ENCODE measurements at regions not wholly inside any gene's neighbourhood (a gene's known extent, or its start where the extent isn't known, plus 50 kb on each side); places are given as distances from the start of the nearest gene placed in this dataset.

GRCh38 chr3:174786825-174787224, 72.3 kb upstream of the NAALADL2 start:
- Histone ChIP-seq H3K27ac (no peak overlapping the region), H3K4me3 (no peak overlapping the region), H3K27me3 (no peaks in the 10 kb centered on the region), H3K4me1 (no peaks in the 10 kb centered on the region), H3K36me3 (no peaks in the 10 kb centered on the region), H3K9me3 (no peaks in the 10 kb centered on the region)
- no peak for TF ChIP-seq POLR2A (IDR thresholded peaks at IDR 0.05)
- no peak for DNase-seq (ENCODE audit: low spot score in 2 of 2)
- intact Hi-C loops (cut with DNase I; ENCODE audit: low total_unique reads), result no loop called here

- H3K36me3 ChIP-seq, result no peaks in the 10 kb centered on the region
- no peak overlapping the region for H3K27ac ChIP-seq
- no peak overlapping the region for H3K4me3 ChIP-seq
- DNase-seq (ENCODE audit: low spot score in 2 of 2), result no peak
- TF ChIP-seq CTCF (IDR thresholded peaks at IDR 0.05), result no peak
- TF ChIP-seq POLR2AphosphoS5 (IDR thresholded peaks at IDR 0.05), result no peak
- no peak for TF ChIP-seq POLR2A (IDR thresholded peaks at IDR 0.05)
- no peaks in the 10 kb centered on the region for H3K9me3 ChIP-seq
- H3K4me1 ChIP-seq, result no peaks in the 10 kb centered on the region
- no peaks in the 10 kb centered on the region for H3K27me3 ChIP-seq
- intact Hi-C loops (cut with DNase I; ENCODE audit: low total_unique reads), result no loop called here
Observed at GRCh38 chr3:174791161-174791560, 68.0 kb upstream of the NAALADL2 start.

GRCh38 chr3:174792864-174793263, 66.3 kb upstream of the NAALADL2 start:
- Histone ChIP-seq H3K27ac (no peak overlapping the region), H3K4me1 (no peaks in the 10 kb centered on the region), H3K36me3 (no peaks in the 10 kb centered on the region), H3K27me3 (no peaks in the 10 kb centered on the region), H3K4me3 (no peak overlapping the region), H3K9me3 (no peaks in the 10 kb centered on the region)
- no peak for TF ChIP-seq POLR2AphosphoS5 (IDR thresholded peaks at IDR 0.05)
- no peak for TF ChIP-seq POLR2A (IDR thresholded peaks at IDR 0.05)
- no peak for TF ChIP-seq CTCF (IDR thresholded peaks at IDR 0.05)
- no peak for DNase-seq (ENCODE audit: low spot score in 2 of 2)
- intact Hi-C loops (cut with DNase I; ENCODE audit: low total_unique reads), result no loop called here
